Mesenchymal stem cell (in vitro differentiated cells and primary cell): ENCODE measurements at regions not wholly inside any gene's neighbourhood (a gene's known extent, or its start where the extent isn't known, plus 50 kb on each side); places are given as distances from the start of the nearest gene placed in this dataset.

ENCODE experiments used
- DNase-seq: peaks from one replicate; pipeline ENCODE4 v3.0.0-alpha.2; 2013
- H2AFZ ChIP-seq: one replicate; pipeline ENCODE4 v1.6.1; 2013; ENCODE audit warnings: low read depth, mild to moderate bottlenecking, control low read depth, inconsistent platforms, low read length, moderate library complexity
- H2AK5ac ChIP-seq: 2 replicates; pipeline ENCODE4 v1.6.1; 2013; ENCODE audit warnings: low read length, moderate library complexity, mild to moderate bottlenecking, inconsistent platforms; ENCODE audit not compliant: severe bottlenecking
- H2BK120ac ChIP-seq: one replicate; pipeline ENCODE4 v1.6.1; 2013; ENCODE audit warnings: low read depth, mild to moderate bottlenecking, inconsistent platforms, low read length, moderate library complexity
- H2BK12ac ChIP-seq, 2 experiments: one replicate each; pipeline ENCODE4 v1.6.1; 2013; ENCODE audit warnings: inconsistent platforms in 2 of 2, low read length in 2 of 2, mild to moderate bottlenecking in 2 of 2, moderate library complexity in 2 of 2, control low read depth in 1 of 2
- H2BK15ac ChIP-seq: one replicate; pipeline ENCODE4 v1.6.1; 2013; ENCODE audit warnings: mild to moderate bottlenecking, low read depth, inconsistent platforms; ENCODE audit not compliant: poor library complexity, severe bottlenecking
- H2BK5ac ChIP-seq: 2 replicates; pipeline ENCODE4 v1.6.1; 2013; ENCODE audit warnings: low read depth, mild to moderate bottlenecking, low read length, control low read depth, inconsistent platforms; ENCODE audit not compliant: poor library complexity, severe bottlenecking
- H3K14ac ChIP-seq, 2 experiments: one replicate each; pipeline ENCODE4 v1.6.1; 2013; ENCODE audit warnings: inconsistent platforms in 2 of 2, low read length in 2 of 2, control low read depth in 1 of 2, mild to moderate bottlenecking in 1 of 2, moderate library complexity in 1 of 2
- H3K18ac ChIP-seq, 2 experiments: one replicate each; pipeline ENCODE4 v1.6.1; 2013; ENCODE audit warnings: inconsistent platforms in 2 of 2, low read length in 2 of 2, control low read depth in 1 of 2, low read depth in 1 of 2, mild to moderate bottlenecking in 1 of 2
- H3K23ac ChIP-seq, 2 experiments: one replicate each; pipeline ENCODE4 v1.6.1; 2013; ENCODE audit warnings: inconsistent platforms in 2 of 2, low read length in 2 of 2, mild to moderate bottlenecking in 2 of 2, moderate library complexity in 2 of 2, control low read depth in 1 of 2
- H3K27ac ChIP-seq: 2 replicates; pipeline ENCODE4 v1.5.1; 2013; ENCODE audit warnings: mild to moderate bottlenecking, moderate library complexity, low read length, control low read depth, inconsistent platforms; ENCODE audit not compliant: poor library complexity, severe bottlenecking
- H3K27me3 ChIP-seq, 2 experiments: 2 replicates each; pipeline versions ENCODE4 v1.6.1 to v1.7.0; 2013; ENCODE audit warnings: low read length in 2 of 2, mild to moderate bottlenecking in 2 of 2, moderate library complexity in 2 of 2, control low read depth in 1 of 2, inconsistent platforms in 1 of 2; ENCODE audit not compliant: control insufficient read depth in 1 of 2, insufficient read depth in 1 of 2
- H3K36me3 ChIP-seq, 2 experiments: 2 replicates each; pipeline versions ENCODE4 v1.6.1 to v1.7.0; 2013; ENCODE audit warnings: low read length in 2 of 2, control low read depth in 1 of 2, inconsistent platforms in 1 of 2, low read depth in 1 of 2, mild to moderate bottlenecking in 1 of 2; ENCODE audit not compliant: insufficient read depth in 2 of 2, control insufficient read depth in 1 of 2
- H3K4ac ChIP-seq, 2 experiments: one replicate each; pipeline ENCODE4 v1.6.1; 2013; ENCODE audit warnings: inconsistent platforms in 2 of 2, low read length in 2 of 2, mild to moderate bottlenecking in 2 of 2, moderate library complexity in 2 of 2, control low read depth in 1 of 2, low read depth in 1 of 2
- H3K4me1 ChIP-seq: 2 replicates; pipeline ENCODE4 v1.6.1; 2013; ENCODE audit warnings: low read depth, low read length, control low read depth; ENCODE audit not compliant: control insufficient read depth, insufficient read depth
- H3K4me2 ChIP-seq: 2 replicates; pipeline ENCODE4 v1.6.1; 2013; ENCODE audit warnings: low read length, mild to moderate bottlenecking, inconsistent platforms; ENCODE audit not compliant: poor library complexity, severe bottlenecking
- H3K4me3 ChIP-seq, 2 experiments: 2 replicates each; pipeline versions ENCODE4 v1.5.1 to v1.7.0; 2013; ENCODE audit warnings: low read length in 2 of 2, mild to moderate bottlenecking in 2 of 2, control low read depth in 1 of 2, low read depth in 1 of 2; ENCODE audit not compliant: insufficient read depth in 1 of 2
- H3K79me1 ChIP-seq: replicated peaks from 2 replicates; pipeline ENCODE4 v1.6.1; 2013; ENCODE audit warnings: mild to moderate bottlenecking, control low read depth, low read length, inconsistent platforms; ENCODE audit not compliant: poor library complexity, severe bottlenecking
- H3K9ac ChIP-seq: 2 replicates; pipeline ENCODE4 v1.7.0; 2013; ENCODE audit warnings: mild to moderate bottlenecking, low read length, moderate library complexity
- H3K9me3 ChIP-seq: 2 replicates; pipeline ENCODE4 v1.7.0; 2013; ENCODE audit warnings: mild to moderate bottlenecking, low read length; ENCODE audit not compliant: control insufficient read depth
- H4K8ac ChIP-seq: one replicate; pipeline ENCODE4 v1.6.1; 2013; ENCODE audit warnings: inconsistent platforms, mild to moderate bottlenecking, low read length, moderate library complexity
- H4K91ac ChIP-seq: one replicate; pipeline ENCODE4 v1.6.1; 2013; ENCODE audit warnings: mild to moderate bottlenecking, low read length, inconsistent platforms
- WGBS: methylation state at CpG from one replicate; pipeline ENCODE4 v1.1.7; 2013; ENCODE audit warnings: mixed read lengths; 5-methylcytosine and 5-hydroxymethylcytosine counted together

GRCh38 chr2:236956641-236957040 lies 129.0 kb upstream of the COPS8 start:
- Histone ChIP-seq H2BK5ac (no peak overlapping the region), H3K79me1 (no peaks in the 10 kb centered on the region), H2BK120ac (no peak overlapping the region), H3K27ac (no peak overlapping the region), H4K91ac (no peak overlapping the region), H3K4me1 (no peaks in the 10 kb centered on the region), H3K4me3 (no peak overlapping the region), H3K9me3 (no peaks in the 10 kb centered on the region), H2AK5ac (no peak overlapping the region), H3K18ac (peak overlapping the region; percentile 16 to 46), H3K36me3 (no peaks in the 10 kb centered on the region), H3K23ac (no peak overlapping the region), H3K14ac (peak overlapping the region in 1 of 2 experiments; percentile 7), H3K9ac (no peak overlapping the region), H2AFZ (no peak overlapping the region), H4K8ac (no peak overlapping the region), H3K4me2 (no peak overlapping the region), H3K4ac (peak overlapping the region in 1 of 2 experiments; percentile 11), H2BK12ac (peak overlapping the region in 1 of 2 experiments; percentile 29), H2BK15ac (no peak overlapping the region), H3K27me3 (peaks cover 0 to 8% of the 10 kb centered on the region in 2 experiments)
- 73% methylated on average over 2 of the region's 2 CpGs for WGBS
- no peak for DNase-seq

- no peaks in the 10 kb centered on the region for H3K4me1 ChIP-seq
These were observed 126.7 kb upstream of the COPS8 start for GRCh38 chr2:236959036-236959435.

GRCh38 chr2:236959876-236960275 lies 125.8 kb upstream of the COPS8 start:
- H3K14ac ChIP-seq: peak overlapping the region in 1 of 2 experiments; percentile 57
- peak overlapping the region in 1 of 2 experiments; percentile 19 for H2BK12ac ChIP-seq
- no peak overlapping the region for H3K9ac ChIP-seq
- no peaks in the 10 kb centered on the region for H3K4me1 ChIP-seq
- no peak overlapping the region for H3K4me2 ChIP-seq
- no peak overlapping the region for H2BK120ac ChIP-seq
- H3K36me3 ChIP-seq: no peaks in the 10 kb centered on the region
- H2AFZ ChIP-seq: no peak overlapping the region
- no peak overlapping the region for H2BK15ac ChIP-seq
- no peak for DNase-seq
- peaks cover 0 to 2% of the 10 kb centered on the region in 2 experiments for H3K27me3 ChIP-seq
- 94% methylated on average over 9 of the region's 9 CpGs for WGBS
- no peak overlapping the region for H3K4me3 ChIP-seq
- no peak overlapping the region for H2AK5ac ChIP-seq
- no peak overlapping the region for H2BK5ac ChIP-seq
- no peak overlapping the region for H3K4ac ChIP-seq
- no peak overlapping the region for H3K18ac ChIP-seq
- no peaks in the 10 kb centered on the region for H3K79me1 ChIP-seq
- H4K91ac ChIP-seq: no peak overlapping the region
- no peak overlapping the region for H3K27ac ChIP-seq
- H3K23ac ChIP-seq: no peak overlapping the region
- no peak overlapping the region for H4K8ac ChIP-seq
- no peaks in the 10 kb centered on the region for H3K9me3 ChIP-seq

More at GRCh38 chr2:236959036-236959435, 126.7 kb upstream of the COPS8 start:
- no peak overlapping the region for H2BK15ac ChIP-seq
- no peak overlapping the region for H4K8ac ChIP-seq
- H2BK120ac ChIP-seq: no peak overlapping the region
- no peak for DNase-seq
- H2AK5ac ChIP-seq: no peak overlapping the region
- no peak overlapping the region for H3K4me2 ChIP-seq
- no peak overlapping the region for H3K14ac ChIP-seq
- no peak overlapping the region for H2AFZ ChIP-seq
- H3K36me3 ChIP-seq: no peaks in the 10 kb centered on the region
- WGBS: 100% methylated on average over 4 of the region's 5 CpGs
- no peak overlapping the region for H2BK5ac ChIP-seq
- no peak overlapping the region for H3K4me3 ChIP-seq
- no peak overlapping the region for H3K4ac ChIP-seq
- no peak overlapping the region for H2BK12ac ChIP-seq
- no peaks in the 10 kb centered on the region for H3K9me3 ChIP-seq
- H3K27me3 ChIP-seq: peaks cover 0 to 6% of the 10 kb centered on the region in 2 experiments
- H3K18ac ChIP-seq: no peak overlapping the region
- H3K23ac ChIP-seq: no peak overlapping the region
- H4K91ac ChIP-seq: no peak overlapping the region
- H3K27ac ChIP-seq: no peak overlapping the region
- no peaks in the 10 kb centered on the region for H3K79me1 ChIP-seq
- H3K9ac ChIP-seq: no peak overlapping the region

GRCh38 chr2:236960531-236960930 lies 125.2 kb upstream of the COPS8 start:
- Histone ChIP-seq H3K4me1 (no peaks in the 10 kb centered on the region), H3K27ac (no peak overlapping the region), H3K9me3 (no peaks in the 10 kb centered on the region), H3K14ac (peak overlapping the region in 1 of 2 experiments; percentile 3), H3K4me2 (no peak overlapping the region), H2BK15ac (no peak overlapping the region), H4K91ac (no peak overlapping the region), H2AFZ (no peak overlapping the region), H3K18ac (no peak overlapping the region), H2BK12ac (no peak overlapping the region), H2BK5ac (no peak overlapping the region), H3K4me3 (no peak overlapping the region), H3K79me1 (no peaks in the 10 kb centered on the region), H3K4ac (no peak overlapping the region), H3K27me3 (no peaks in the 10 kb centered on the region), H3K9ac (no peak overlapping the region), H2BK120ac (no peak overlapping the region), H4K8ac (no peak overlapping the region), H3K23ac (no peak overlapping the region), H3K36me3 (no peaks in the 10 kb centered on the region), H2AK5ac (no peak overlapping the region)
- no peak for DNase-seq
- WGBS: 97% methylated on average over 10 of the region's 14 CpGs
